H9 (cell line): ENCODE measurements at regions not wholly inside any gene's neighbourhood (a gene's known extent, or its start where the extent isn't known, plus 50 kb on each side); places are given as distances from the start of the nearest gene placed in this dataset.

Experiments used
- DNase-seq: peaks from one replicate; pipeline ENCODE4 v3.0.0-alpha.2; 2017
- H2AFZ ChIP-seq: one replicate; pipeline ENCODE4 v1.6.1; 2013; ENCODE audit warnings: mild to moderate bottlenecking, low read length, control low read depth, moderate library complexity
- H2AK5ac ChIP-seq: 2 replicates; pipeline ENCODE4 v1.6.1; 2013; ENCODE audit warnings: low read length, control low read depth, mixed read lengths; ENCODE audit not compliant: insufficient read length
- H2BK120ac ChIP-seq: one replicate; pipeline ENCODE4 v1.6.1; 2013; ENCODE audit warnings: low read depth, mild to moderate bottlenecking, low read length, control low read depth, inconsistent platforms; ENCODE audit not compliant: poor library complexity, severe bottlenecking
- H2BK12ac ChIP-seq: 2 replicates; pipeline ENCODE4 v1.6.1; 2013; ENCODE audit warnings: low read length, control low read depth, mixed read lengths, low read depth; ENCODE audit not compliant: insufficient read length
- H2BK15ac ChIP-seq: 2 replicates; pipeline ENCODE4 v1.6.1; 2013; ENCODE audit warnings: low read depth, low read length, control low read depth
- H2BK20ac ChIP-seq: one replicate; pipeline ENCODE4 v1.6.1; 2013; ENCODE audit warnings: low read depth, mild to moderate bottlenecking, low read length, control low read depth, inconsistent platforms; ENCODE audit not compliant: poor library complexity, severe bottlenecking
- H2BK5ac ChIP-seq: 2 replicates; pipeline ENCODE4 v1.6.1; 2013; ENCODE audit warnings: low read length, control low read depth, mixed read lengths; ENCODE audit not compliant: insufficient read length
- H3K14ac ChIP-seq: 2 replicates; pipeline ENCODE4 v1.6.1; 2013; ENCODE audit warnings: low read length, control low read depth; ENCODE audit not compliant: insufficient read depth
- H3K18ac ChIP-seq: 2 replicates; pipeline ENCODE4 v1.6.1; 2013; ENCODE audit warnings: low read depth, mild to moderate bottlenecking, mixed read lengths, low read length, control low read depth; ENCODE audit not compliant: insufficient read length
- H3K23ac ChIP-seq: 2 replicates; pipeline ENCODE4 v1.6.1; 2013; ENCODE audit warnings: low read length, control low read depth, mixed read lengths, low read depth; ENCODE audit not compliant: insufficient read length
- H3K23me2 ChIP-seq: 2 replicates; pipeline ENCODE4 v1.6.1; 2013; ENCODE audit warnings: low read depth, mild to moderate bottlenecking, mixed read lengths, low read length, control low read depth; ENCODE audit not compliant: insufficient read length, poor library complexity, severe bottlenecking
- H3K27ac ChIP-seq: 2 replicates; pipeline ENCODE4 v1.5.1; 2013; ENCODE audit warnings: low read length, control low read depth, mixed read lengths, low read depth; ENCODE audit not compliant: insufficient read length
- H3K27me3 ChIP-seq: 2 replicates; pipeline ENCODE4 v1.6.1; 2013; ENCODE audit warnings: low read length, control low read depth, inconsistent platforms; ENCODE audit not compliant: insufficient read depth
- H3K4ac ChIP-seq: 2 replicates; pipeline ENCODE4 v1.6.1; 2013; ENCODE audit warnings: low read depth, mild to moderate bottlenecking, control low read depth, inconsistent platforms, low read length, moderate library complexity
- H3K4me1 ChIP-seq: 2 replicates; pipeline ENCODE4 v1.6.1; 2013; ENCODE audit warnings: low read length, control low read depth, inconsistent platforms; ENCODE audit not compliant: insufficient read depth
- H3K4me2 ChIP-seq: 2 replicates; pipeline ENCODE4 v1.6.1; 2013; ENCODE audit warnings: low read length, control low read depth, mixed read lengths; ENCODE audit not compliant: insufficient read length, insufficient read depth
- H3K56ac ChIP-seq: 2 replicates; pipeline ENCODE4 v1.6.1; 2013; ENCODE audit warnings: low read depth, mild to moderate bottlenecking, mixed read lengths, low read length, control low read depth; ENCODE audit not compliant: insufficient read length
- H3K79me1 ChIP-seq: 2 replicates; pipeline ENCODE4 v1.6.1; 2013; ENCODE audit warnings: low read depth, mild to moderate bottlenecking, moderate library complexity, low read length, control low read depth, inconsistent platforms; ENCODE audit not compliant: insufficient read depth, poor library complexity, severe bottlenecking
- H3K79me2 ChIP-seq: 2 replicates; pipeline ENCODE4 v1.6.1; 2013; ENCODE audit warnings: low read length, control low read depth, inconsistent platforms; ENCODE audit not compliant: insufficient read depth
- H3K9ac ChIP-seq: 2 replicates; pipeline ENCODE4 v1.6.1; 2013; ENCODE audit warnings: low read length, control low read depth, mixed read lengths; ENCODE audit not compliant: insufficient read length; ENCODE audit errors: extremely low read depth
- H3K9me3 ChIP-seq: one replicate; pipeline ENCODE4 v1.6.1; 2013; ENCODE audit warnings: low read depth, low read length, inconsistent platforms; ENCODE audit not compliant: control insufficient read depth
- H3T11ph ChIP-seq: one replicate; pipeline ENCODE4 v1.6.1; 2013; ENCODE audit warnings: mild to moderate bottlenecking, low read length, control low read depth, inconsistent platforms
- H4K20me1 ChIP-seq: one replicate; pipeline ENCODE4 v1.6.1; 2013; ENCODE audit not compliant: control insufficient read depth, insufficient read length, insufficient read depth
- H4K5ac ChIP-seq: 2 replicates; pipeline ENCODE4 v1.6.1; 2013; ENCODE audit warnings: low read depth, mild to moderate bottlenecking, mixed read lengths, low read length, control low read depth; ENCODE audit not compliant: insufficient read length
- H4K8ac ChIP-seq: replicated peaks from 2 replicates; pipeline ENCODE4 v1.6.1; 2013; ENCODE audit warnings: low read length, control low read depth, mixed read lengths, low read depth; ENCODE audit not compliant: insufficient read length
- H4K91ac ChIP-seq: 2 replicates; pipeline ENCODE4 v1.6.1; 2013; ENCODE audit warnings: low read depth, mild to moderate bottlenecking, moderate library complexity, mixed read lengths, low read length, control low read depth; ENCODE audit not compliant: insufficient read length
- H3K27ac Mint-ChIP-seq, 3 experiments: 2 replicates in 2 of 3; 3 replicates in 1 of 3; pipeline ENCODE4 v1.8.0; 2020 to 2021; ENCODE audit warnings: mixed read lengths in 3 of 3, mild to moderate bottlenecking in 1 of 3, moderate library complexity in 1 of 3
- H3K27me3 Mint-ChIP-seq: 2 replicates; pipeline ENCODE4 v1.8.0; 2021; ENCODE audit warnings: low read depth, mild to moderate bottlenecking, moderate library complexity, mixed read lengths
- H3K36me3 Mint-ChIP-seq, 3 experiments: 2 replicates in 2 of 3; 3 replicates in 1 of 3; pipeline ENCODE4 v1.8.0; 2020 to 2021; ENCODE audit warnings: low read depth in 3 of 3, mixed read lengths in 3 of 3; ENCODE audit not compliant: insufficient read depth in 1 of 3
- H3K4me1 Mint-ChIP-seq, 2 experiments: 2 replicates each; pipeline ENCODE4 v1.8.0; 2020; ENCODE audit warnings: mixed read lengths in 2 of 2
- H3K4me3 Mint-ChIP-seq, 2 experiments: 2 replicates in 1 of 2; 3 replicates in 1 of 2; pipeline ENCODE4 v1.8.0; 2020 to 2021; ENCODE audit warnings: mild to moderate bottlenecking in 2 of 2, mixed read lengths in 2 of 2, moderate library complexity in 1 of 2
- H3K9me3 Mint-ChIP-seq, 2 experiments: 2 replicates in 1 of 2; 3 replicates in 1 of 2; pipeline ENCODE4 v1.8.0; 2020; ENCODE audit warnings: mild to moderate bottlenecking in 2 of 2, mixed read lengths in 2 of 2, moderate library complexity in 1 of 2
- CTCF ChIP-seq: fragments of 200-600 bp; sonication (generic); conservative IDR thresholded peaks from 3 replicates; pipeline ENCODE4 v1.8.0; 2021; ENCODE audit warnings: antibody characterized with exemption, mild to moderate bottlenecking
- WGBS: extraction: QIAGEN DNeasy Blood & Tissue Kit; methylation state at CpG from one replicate; pipeline ENCODE4 v1.1.7; 2013; ENCODE audit warnings: missing lambda C conversion rate, low lambda C conversion rate, mixed read lengths; ENCODE audit not compliant: insufficient read length; ENCODE audit errors: extremely low coverage; 5-methylcytosine and 5-hydroxymethylcytosine counted together

GRCh38 chr11:71200761-71201160, 51.6 kb downstream of the SHANK2 start:
- Histone ChIP-seq H3K9ac (no peak overlapping the region), H4K20me1 (peaks cover 3% of the 10 kb centered on the region), H4K5ac (no peak overlapping the region), H3K79me2 (peaks cover 15% of the 10 kb centered on the region; the same call in 1 of the 2 replicates), H2BK5ac (no peak overlapping the region), H4K91ac (no peak overlapping the region), H4K8ac (no peak overlapping the region), H3K23me2 (no peaks in the 10 kb centered on the region), H3K4me2 (no peak overlapping the region), H2BK15ac (no peak overlapping the region), H3T11ph (no peak overlapping the region), H3K4me1 (no peaks in the 10 kb centered on the region), H3K14ac (no peak overlapping the region), H3K27me3 (no peaks in the 10 kb centered on the region), H2BK12ac (no peak overlapping the region), H3K27ac (no peak overlapping the region), H3K9me3 (no peaks in the 10 kb centered on the region), H2BK20ac (no peak overlapping the region), H3K18ac (no peak overlapping the region), H3K56ac (no peak overlapping the region), H3K23ac (no peak overlapping the region), H3K4ac (no peak overlapping the region), H2BK120ac (no peak overlapping the region), H3K79me1 (peaks cover 4% of the 10 kb centered on the region), H2AFZ (no peak overlapping the region), H2AK5ac (no peak overlapping the region)
- Mint-ChIP-seq H3K4me3 (no peak overlapping the region), H3K27me3 (no peaks in the 10 kb centered on the region), H3K36me3 (peaks cover 2 to 6% (median 4%) of the 10 kb centered on the region in 3 experiments; a peak in 4 of 7 replicates), H3K27ac (no peak overlapping the region), H3K4me1 (peaks cover 8 to 10% of the 10 kb centered on the region in 2 experiments; a peak in 2 of 4 replicates), H3K9me3 (no peaks in the 10 kb centered on the region)
- WGBS = no CpG with 5 or more reads among the region's 5 CpGs
- no peak for DNase-seq
- no peak for TF ChIP-seq CTCF
